ENCODE measurements at regions not wholly inside any gene's neighbourhood (a gene's known extent, or its start where the extent isn't known, plus 50 kb on each side); places are given as distances from the start of the nearest gene placed in this dataset.

DNA sequence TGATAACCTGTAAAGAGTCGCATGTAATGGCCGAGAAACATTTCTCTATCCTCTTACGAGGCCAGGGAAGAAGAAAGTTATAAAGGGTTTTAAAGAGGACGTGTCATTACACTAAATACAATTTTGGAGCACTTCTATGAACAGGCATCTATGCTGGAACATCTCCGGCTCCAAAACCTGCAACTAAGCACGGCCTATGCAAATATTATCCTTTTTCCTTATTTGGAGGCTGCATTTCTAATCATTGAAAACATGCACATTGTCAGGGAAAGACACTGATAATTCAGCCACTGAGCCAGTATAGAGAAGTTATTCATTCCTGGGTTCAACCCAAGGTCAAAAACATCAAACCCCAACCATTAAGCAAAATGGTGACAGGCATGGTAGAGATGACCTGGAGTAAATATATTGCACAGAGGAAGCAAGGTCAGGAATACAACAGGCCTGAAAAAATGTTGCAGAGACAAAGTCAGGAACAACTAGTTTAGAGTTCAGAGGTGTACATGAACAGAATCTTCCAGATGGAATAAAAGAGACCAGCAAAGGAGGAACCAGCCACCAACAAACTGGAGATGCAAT, 674.1 kb downstream of the NR2F1-AS1 start:
- Histone ChIP-seq H3K36me3 (ENCODE audit: control insufficient read depth, insufficient read depth, low read length) (no peaks in the 10 kb centered on the region), H3K4me1 (ENCODE audit: control insufficient read depth, insufficient read depth, low read length) (no peaks in the 10 kb centered on the region), H3K27ac (ENCODE audit: low read length) (no peak overlapping the region), H3K4me3 (ENCODE audit: low read length) (no peak overlapping the region), H3K27me3 (ENCODE audit: control insufficient read depth, insufficient read depth, low read length) (no peaks in the 10 kb centered on the region), H3K9me3 (ENCODE audit: control insufficient read depth, insufficient read depth, low read length) (no peaks in the 10 kb centered on the region)
- Mint-ChIP-seq H3K4me3 (no peak overlapping the region), H3K9me3 (peaks cover 6% of the 10 kb centered on the region in 2 donors), H3K27ac (no peak overlapping the region), H3K27me3 (ENCODE audit: low read depth in 2 of 2) (no peaks in the 10 kb centered on the region), H3K4me1 (no peaks in the 10 kb centered on the region), H3K36me3 (no peaks in the 10 kb centered on the region)
- intact Hi-C loops (cut with micrococcal nuclease): no loop called here
- DNase-seq (no peak), ATAC-seq (no peak)
- TF ChIP-seq, protein P1, sequence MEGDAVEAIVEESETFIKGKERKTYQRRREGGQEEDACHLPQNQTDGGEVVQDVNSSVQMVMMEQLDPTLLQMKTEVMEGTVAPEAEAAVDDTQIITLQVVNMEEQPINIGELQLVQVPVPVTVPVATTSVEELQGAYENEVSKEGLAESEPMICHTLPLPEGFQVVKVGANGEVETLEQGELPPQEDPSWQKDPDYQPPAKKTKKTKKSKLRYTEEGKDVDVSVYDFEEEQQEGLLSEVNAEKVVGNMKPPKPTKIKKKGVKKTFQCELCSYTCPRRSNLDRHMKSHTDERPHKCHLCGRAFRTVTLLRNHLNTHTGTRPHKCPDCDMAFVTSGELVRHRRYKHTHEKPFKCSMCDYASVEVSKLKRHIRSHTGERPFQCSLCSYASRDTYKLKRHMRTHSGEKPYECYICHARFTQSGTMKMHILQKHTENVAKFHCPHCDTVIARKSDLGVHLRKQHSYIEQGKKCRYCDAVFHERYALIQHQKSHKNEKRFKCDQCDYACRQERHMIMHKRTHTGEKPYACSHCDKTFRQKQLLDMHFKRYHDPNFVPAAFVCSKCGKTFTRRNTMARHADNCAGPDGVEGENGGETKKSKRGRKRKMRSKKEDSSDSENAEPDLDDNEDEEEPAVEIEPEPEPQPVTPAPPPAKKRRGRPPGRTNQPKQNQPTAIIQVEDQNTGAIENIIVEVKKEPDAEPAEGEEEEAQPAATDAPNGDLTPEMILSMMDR (IDR thresholded peaks at IDR 0.05): no peak
- WGBS (ENCODE audit: insufficient coverage): 75% methylated on average over 3 of the region's 6 CpGs

DNA sequence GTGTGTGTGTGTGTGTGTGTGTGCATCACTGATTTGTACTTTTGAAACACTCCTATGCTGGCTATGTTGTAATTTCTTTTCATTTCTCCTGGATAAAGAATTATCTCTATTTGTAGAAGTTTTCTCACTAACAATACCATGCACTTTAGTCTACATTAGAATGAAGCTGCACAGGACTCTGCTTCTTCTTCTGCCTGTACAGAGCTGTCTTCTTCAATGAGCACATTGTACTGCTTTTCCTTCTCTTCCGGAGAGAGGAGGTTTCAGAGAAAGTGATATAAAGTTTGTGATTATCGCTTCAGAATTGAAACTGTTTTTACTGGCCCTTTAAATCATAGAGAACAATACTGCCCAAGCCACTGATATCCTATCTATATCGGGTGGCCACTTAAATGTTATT, 677.0 kb downstream of the NR2F1-AS1 start:
- intact Hi-C loops (cut with micrococcal nuclease): no loop called here
- H3K27me3 Mint-ChIP-seq (ENCODE audit: low read depth in 2 of 2): no peaks in the 10 kb centered on the region
- H3K4me3 ChIP-seq (ENCODE audit: low read length): no peak overlapping the region
- H3K27me3 ChIP-seq (ENCODE audit: control insufficient read depth, insufficient read depth, low read length): no peaks in the 10 kb centered on the region
- peaks cover 2% of the 10 kb centered on the region for H3K9me3 ChIP-seq (ENCODE audit: control insufficient read depth, insufficient read depth, low read length)
- WGBS (ENCODE audit: insufficient coverage): 100% methylated on average over 1 of the region's 3 CpGs
- TF ChIP-seq, protein P1 (IDR thresholded peaks at IDR 0.05): no peak
- no peak overlapping the region for H3K27ac Mint-ChIP-seq
- H3K4me3 Mint-ChIP-seq: no peak overlapping the region
- no peak for DNase-seq
- no peak overlapping the region for H3K27ac ChIP-seq (ENCODE audit: low read length)
- ATAC-seq: no peak
- peaks cover 6% of the 10 kb centered on the region in 2 donors for H3K9me3 Mint-ChIP-seq
- H3K36me3 ChIP-seq (ENCODE audit: control insufficient read depth, insufficient read depth, low read length): no peaks in the 10 kb centered on the region
- H3K36me3 Mint-ChIP-seq: no peaks in the 10 kb centered on the region
- no peaks in the 10 kb centered on the region for H3K4me1 ChIP-seq (ENCODE audit: control insufficient read depth, insufficient read depth, low read length)
- H3K4me1 Mint-ChIP-seq: no peaks in the 10 kb centered on the region

DNA sequence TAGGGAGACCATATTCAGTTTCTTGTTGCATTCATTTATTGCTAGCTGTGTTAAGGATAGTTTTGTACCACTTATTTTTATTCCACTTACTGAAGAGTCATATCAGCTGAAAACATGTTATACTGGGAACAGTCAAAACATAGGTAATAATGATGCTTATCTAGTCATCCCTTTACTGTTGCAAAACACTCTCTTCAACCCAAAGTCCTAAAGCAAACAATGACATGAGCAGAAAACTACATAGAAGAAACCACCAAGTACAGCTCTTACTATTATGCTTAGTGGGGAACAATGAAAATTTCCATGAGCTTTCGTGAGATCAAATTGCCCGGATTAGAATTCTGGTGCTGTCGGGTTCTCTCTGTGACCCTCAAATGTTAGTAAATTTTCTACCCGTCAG, 681.4 kb downstream of the NR2F1-AS1 start:
- 93% methylated on average over 4 of the region's 4 CpGs for WGBS (ENCODE audit: insufficient coverage)
- Mint-ChIP-seq H3K4me3 (no peak overlapping the region), H3K9me3 (peaks cover 3 to 6% of the 10 kb centered on the region in 2 donors)

DNA sequence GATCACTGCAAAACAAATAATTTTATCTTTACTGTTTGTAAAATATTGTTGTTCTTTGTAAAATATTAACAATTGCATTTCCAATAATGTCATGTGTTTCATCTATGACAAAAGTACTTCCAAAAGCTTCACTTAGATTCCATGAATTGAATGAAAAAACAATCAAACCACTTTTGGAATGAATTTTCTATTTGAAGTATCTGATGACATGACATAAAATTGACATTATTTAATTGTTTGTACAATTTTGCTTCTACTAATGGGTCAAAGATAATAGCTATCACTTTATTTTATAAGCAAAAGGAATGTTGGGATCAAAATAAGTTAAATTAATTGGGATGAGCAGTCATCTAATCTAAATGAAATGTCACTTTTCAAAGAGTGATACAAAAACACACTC, 684.3 kb downstream of the NR2F1-AS1 start:
- Histone ChIP-seq H3K36me3 (ENCODE audit: control insufficient read depth, insufficient read depth, low read length) (no peaks in the 10 kb centered on the region), H3K27ac (ENCODE audit: low read length) (no peak overlapping the region), H3K9me3 (ENCODE audit: control insufficient read depth, insufficient read depth, low read length) (peaks cover 2% of the 10 kb centered on the region), H3K27me3 (ENCODE audit: control insufficient read depth, insufficient read depth, low read length) (no peaks in the 10 kb centered on the region), H3K4me1 (ENCODE audit: control insufficient read depth, insufficient read depth, low read length) (no peaks in the 10 kb centered on the region), H3K4me3 (ENCODE audit: low read length) (no peak overlapping the region)
- ATAC-seq: no peak
- no peaks in the 10 kb centered on the region for H3K27me3 Mint-ChIP-seq (ENCODE audit: low read depth in 2 of 2)
- intact Hi-C loops (cut with micrococcal nuclease): no loop called here
- DNase-seq: no peak
- peaks cover 3 to 6% of the 10 kb centered on the region in 2 donors for H3K9me3 Mint-ChIP-seq
- TF ChIP-seq, protein P1 (IDR thresholded peaks at IDR 0.05): no peak
- H3K27ac Mint-ChIP-seq: no peak overlapping the region
- no peaks in the 10 kb centered on the region for H3K4me1 Mint-ChIP-seq
- H3K4me3 Mint-ChIP-seq: no peak overlapping the region
- H3K36me3 Mint-ChIP-seq: no peaks in the 10 kb centered on the region

More for the DNA sequence above, 681.4 kb downstream of the NR2F1-AS1 start:
- ATAC-seq (no peak), DNase-seq (no peak)
- TF ChIP-seq, protein P1 (IDR thresholded peaks at IDR 0.05): no peak
- no peak overlapping the region for H3K27ac ChIP-seq (ENCODE audit: low read length)
- no peaks in the 10 kb centered on the region for H3K36me3 ChIP-seq (ENCODE audit: control insufficient read depth, insufficient read depth, low read length)
- H3K27ac Mint-ChIP-seq: no peak overlapping the region
- intact Hi-C loops (cut with micrococcal nuclease): no loop called here
- no peaks in the 10 kb centered on the region for H3K36me3 Mint-ChIP-seq
- peaks cover 2% of the 10 kb centered on the region for H3K9me3 ChIP-seq (ENCODE audit: control insufficient read depth, insufficient read depth, low read length)
- H3K4me1 Mint-ChIP-seq: no peaks in the 10 kb centered on the region
- H3K4me3 ChIP-seq (ENCODE audit: low read length): no peak overlapping the region
- H3K4me1 ChIP-seq (ENCODE audit: control insufficient read depth, insufficient read depth, low read length): no peaks in the 10 kb centered on the region
- H3K27me3 Mint-ChIP-seq (ENCODE audit: low read depth in 2 of 2): no peaks in the 10 kb centered on the region
- no peaks in the 10 kb centered on the region for H3K27me3 ChIP-seq (ENCODE audit: control insufficient read depth, insufficient read depth, low read length)
